GM06990 (cell line): ENCODE measurements at regions not wholly inside any gene's neighbourhood (a gene's known extent, or its start where the extent isn't known, plus 50 kb on each side); places are given as distances from the start of the nearest gene placed in this dataset.

Experiments
- DNase-seq: peaks from one replicate; pipeline ENCODE4 v3.0.0-alpha.2; 2011; ENCODE audit not compliant: insufficient read length; ENCODE audit errors: extremely low read depth
- H3K27me3 ChIP-seq: replicated peaks from 2 replicates; pipeline ENCODE4 v1.6.0; 2011; ENCODE audit warnings: low read length; ENCODE audit not compliant: control insufficient read depth, insufficient read depth
- H3K36me3 ChIP-seq: 2 replicates; pipeline ENCODE4 v1.5.1; 2011; ENCODE audit warnings: low read length; ENCODE audit not compliant: control insufficient read depth, insufficient read depth
- H3K4me3 ChIP-seq: replicated peaks from 2 replicates; pipeline ENCODE4 v1.5.1; 2011; ENCODE audit warnings: low read depth, mild to moderate bottlenecking, control low read depth, low read length
- CTCF ChIP-seq: IDR thresholded peaks from 2 replicates; pipeline ENCODE4 v1.5.1; 2011; ENCODE audit warnings: low read length, control low read depth, mild to moderate bottlenecking, inconsistent platforms; ENCODE audit not compliant: insufficient read depth, poor library complexity, severe bottlenecking

GRCh38 chr1:221141096-221141495 lies 261.9 kb downstream of the HLX start:
- no peak for DNase-seq
- no peak for TF ChIP-seq CTCF

GRCh38 chr1:221141606-221142285 lies 262.5 kb downstream of the HLX start:
- H3K36me3 ChIP-seq, result no peaks in the 10 kb centered on the region
- no peak for DNase-seq
- no peaks in the 10 kb centered on the region for H3K27me3 ChIP-seq
- TF ChIP-seq CTCF, result no peak
- no peak overlapping the region for H3K4me3 ChIP-seq

More at GRCh38 chr1:221141096-221141495, 261.9 kb downstream of the HLX start:
- Histone ChIP-seq H3K4me3 (no peak overlapping the region), H3K36me3 (no peaks in the 10 kb centered on the region), H3K27me3 (no peaks in the 10 kb centered on the region)

- no peak for DNase-seq
- H3K27me3 ChIP-seq, result no peaks in the 10 kb centered on the region
- no peak overlapping the region for H3K4me3 ChIP-seq
- no peak for TF ChIP-seq CTCF
- no peaks in the 10 kb centered on the region for H3K36me3 ChIP-seq
Observed at GRCh38 chr1:221148660-221149059, 269.4 kb downstream of the HLX start.

GRCh38 chr1:221149111-221149510 lies 269.9 kb downstream of the HLX start:
- no peaks in the 10 kb centered on the region for H3K36me3 ChIP-seq
- no peak overlapping the region for H3K4me3 ChIP-seq
- TF ChIP-seq CTCF, result no peak
- DNase-seq, result no peak
- H3K27me3 ChIP-seq, result no peaks in the 10 kb centered on the region

GRCh38 chr1:221149555-221150075 lies 270.4 kb downstream of the HLX start:
- no peak for DNase-seq
- no peaks in the 10 kb centered on the region for H3K36me3 ChIP-seq
- no peak overlapping the region for H3K4me3 ChIP-seq
- TF ChIP-seq CTCF, result no peak
- no peaks in the 10 kb centered on the region for H3K27me3 ChIP-seq

- Histone ChIP-seq H3K27me3 (no peaks in the 10 kb centered on the region), H3K36me3 (no peaks in the 10 kb centered on the region), H3K4me3 (no peak overlapping the region)
- TF ChIP-seq CTCF, result no peak
- no peak for DNase-seq
Observed at GRCh38 chr1:221150996-221151395, 271.8 kb downstream of the HLX start.
